ENCODE measurements at regions not wholly inside any gene's neighbourhood (a gene's known extent, or its start where the extent isn't known, plus 50 kb on each side); places are given as distances from the start of the nearest gene placed in this dataset.

DNA sequence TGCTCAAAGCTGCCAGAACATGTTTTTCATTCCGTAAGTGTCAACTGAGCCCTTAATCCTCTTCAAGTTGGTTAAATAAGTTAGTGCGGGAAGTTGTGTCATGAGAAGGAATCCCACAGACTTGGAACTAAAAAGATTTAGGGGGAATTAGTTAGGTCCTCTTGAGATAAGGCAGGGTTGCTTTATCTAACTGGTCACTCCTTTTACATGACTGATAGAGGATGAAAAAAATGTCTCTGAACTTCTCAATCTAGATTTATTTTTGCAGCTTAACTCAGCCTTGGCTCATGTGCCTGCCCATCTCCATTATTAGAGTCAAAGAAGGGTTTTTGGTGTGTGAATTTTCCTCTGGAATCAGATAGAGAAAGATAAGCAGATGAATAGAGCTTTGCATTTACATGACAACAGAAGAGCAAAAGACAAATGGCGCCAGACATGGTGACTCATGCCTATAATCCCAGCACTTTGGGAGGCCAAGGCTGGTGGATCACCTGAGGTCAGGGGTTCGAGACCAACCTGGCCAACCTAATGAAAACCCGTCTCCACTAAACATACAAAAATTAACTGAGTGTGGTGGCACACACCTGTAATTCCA, 882.9 kb downstream of the RPA4 start:
- no peak for DNase-seq

DNA sequence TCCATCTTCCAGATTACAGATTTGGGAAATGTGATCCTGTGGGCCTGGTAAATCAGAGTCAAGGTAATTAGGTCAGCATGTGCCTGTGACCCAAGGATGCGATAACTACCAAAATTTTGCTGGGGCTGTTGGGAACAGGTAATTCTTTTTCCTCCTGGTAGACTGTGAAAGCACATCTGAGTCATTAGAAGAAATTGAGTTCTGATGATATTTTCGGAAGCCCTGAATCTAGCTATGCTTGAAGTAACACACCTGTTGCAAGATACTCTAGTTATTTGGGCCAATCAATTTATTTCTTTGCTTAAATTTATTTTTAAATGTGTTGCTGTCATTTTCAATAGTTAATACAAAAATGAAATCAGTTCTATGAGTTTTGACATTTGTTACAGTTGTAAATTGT, 903.6 kb downstream of the RPA4 start:
- no peak for DNase-seq

DNA sequence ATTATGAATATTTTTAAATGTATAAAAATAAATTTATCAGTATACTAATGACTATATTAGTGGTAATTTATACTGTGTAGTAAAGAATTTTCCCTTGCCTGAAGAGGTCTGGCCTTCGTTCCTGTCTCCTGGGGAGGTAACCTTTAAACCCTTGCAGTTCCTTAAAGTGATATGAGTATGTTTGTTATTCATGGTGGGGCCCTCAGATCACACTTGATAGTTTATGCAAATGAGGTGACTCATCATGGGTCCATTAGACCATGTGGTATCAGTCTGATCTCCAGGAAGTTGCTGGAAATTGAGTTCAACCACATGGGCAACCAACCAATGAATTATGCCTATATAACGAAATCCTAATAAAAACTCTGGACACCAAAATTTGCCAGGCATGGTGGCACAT, 904.1 kb downstream of the RPA4 start:
- DNase-seq: no peak

DNA sequence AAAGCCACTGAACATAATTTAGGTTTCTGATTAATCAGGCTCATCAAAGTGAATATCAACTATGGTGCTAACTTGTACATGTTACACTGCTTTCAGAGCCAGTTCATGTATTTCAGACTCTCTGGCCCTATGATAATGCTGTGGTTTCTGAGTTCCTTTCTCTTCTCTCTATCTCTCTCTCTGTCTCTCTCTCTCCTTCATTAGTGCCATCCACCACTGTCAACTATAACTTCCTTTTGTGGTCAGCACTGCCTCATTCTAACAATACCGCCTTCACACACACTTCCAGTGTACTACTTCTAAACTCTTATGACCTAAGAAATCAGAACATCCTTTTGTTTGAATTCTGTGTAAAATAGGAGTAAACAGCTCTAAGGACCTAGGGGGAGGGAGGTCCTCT, 907.1 kb downstream of the RPA4 start:
- no peak for DNase-seq

DNA sequence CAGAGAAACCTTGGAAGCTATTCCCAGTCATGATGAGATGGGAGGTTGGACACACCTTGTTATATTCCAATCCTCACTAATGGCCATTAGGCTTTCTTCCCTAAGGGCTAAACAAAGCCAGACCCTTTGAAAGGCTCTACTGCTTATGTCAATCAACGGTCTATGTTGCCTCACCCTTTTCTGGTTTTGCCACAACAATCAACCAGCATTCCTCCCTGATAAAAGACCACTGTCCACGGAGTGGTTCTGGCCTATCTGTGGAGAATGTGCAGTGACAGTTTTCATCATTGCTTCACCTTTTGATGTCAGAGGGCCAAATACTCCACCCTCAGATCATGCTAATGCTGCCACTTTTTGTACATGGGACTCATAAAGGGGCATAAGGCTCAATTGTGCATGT, 913.4 kb downstream of the RPA4 start:
- DNase-seq: no peak

- DNase-seq: no peak
Measured at GRCh38 chrX:97806238-97806637, 922.5 kb downstream of the RPA4 start.

DNA sequence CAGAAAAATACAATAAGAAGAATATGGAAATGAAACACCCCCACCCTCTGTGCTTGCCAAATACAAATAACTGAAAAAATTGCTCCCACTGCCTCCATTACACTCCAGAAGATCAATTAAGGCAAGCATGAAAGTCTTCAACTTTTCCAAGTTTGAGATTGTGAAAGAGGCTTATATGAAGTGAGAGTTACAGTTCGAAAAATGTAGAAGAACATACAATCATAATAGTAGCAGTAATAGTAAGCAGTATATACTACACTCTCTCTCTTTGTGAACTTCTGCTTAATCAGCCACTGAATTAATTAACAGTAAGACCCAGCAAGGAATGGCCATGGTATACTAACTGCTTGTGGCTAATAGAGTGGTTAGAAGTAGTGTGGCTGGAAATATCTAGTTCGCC, 923.2 kb downstream of the RPA4 start:
- DNase-seq: no peak

- DNase-seq: no peak
Measured at GRCh38 chrX:97820170-97820569, 936.5 kb downstream of the RPA4 start.

DNA sequence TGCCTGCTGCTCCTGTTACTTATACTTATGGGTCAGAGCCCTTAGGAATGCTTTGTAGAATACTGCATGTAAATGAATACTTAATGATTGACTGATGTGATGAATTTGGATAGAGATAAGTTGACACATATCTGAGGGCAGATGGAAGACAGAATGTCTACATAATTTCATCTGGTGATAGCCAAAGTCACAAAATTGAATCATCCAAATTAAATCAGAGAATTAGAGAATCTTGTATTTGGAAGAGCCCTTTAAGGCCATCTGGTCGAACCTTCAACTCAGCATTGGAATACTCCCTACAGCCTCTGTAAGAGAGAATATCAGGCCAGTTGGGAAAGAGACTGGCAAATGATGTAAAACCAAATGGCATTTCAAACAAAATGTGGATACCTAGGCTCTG, 944.8 kb downstream of the RPA4 start:
- DNase-seq: no peak

- no peak for DNase-seq
Measured at GRCh38 chrX:97835969-97836368, 952.3 kb downstream of the RPA4 start.

- DNase-seq: no peak
Measured at GRCh38 chrX:97841544-97842179, 958.0 kb downstream of the RPA4 start.

GRCh38 chrX:97842468-97843199, 958.9 kb downstream of the RPA4 start:
- DNase-seq: no peak

- no peak for DNase-seq
Measured at GRCh38 chrX:97843200-97843811, 959.6 kb downstream of the RPA4 start.

DNA sequence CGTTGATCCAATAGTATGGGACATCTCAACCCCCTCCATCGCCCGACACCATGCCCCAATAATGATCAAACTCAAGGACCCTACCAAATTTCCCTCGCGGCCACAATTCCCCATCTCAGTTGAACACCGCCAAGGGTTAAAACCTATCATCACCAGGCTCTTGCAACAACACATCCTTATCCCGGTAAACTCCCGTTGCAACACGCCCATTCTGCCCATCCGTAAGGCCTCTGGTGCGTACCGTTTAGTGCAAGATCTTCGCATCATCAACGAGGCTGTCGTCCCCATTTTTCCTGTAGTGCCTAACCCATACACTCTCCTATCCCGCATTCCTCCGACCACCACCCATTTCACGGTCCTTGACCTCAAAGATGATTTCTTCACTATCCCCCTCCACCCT, 960.5 kb downstream of the RPA4 start:
- no peak for DNase-seq

GRCh38 chrX:97844943-97845342, 961.2 kb downstream of the RPA4 start:
- DNase-seq: no peak

GRCh38 chrX:97845451-97845850, 961.7 kb downstream of the RPA4 start:
- no peak for DNase-seq

- DNase-seq: no peak
Measured at GRCh38 chrX:97846228-97846627, 962.5 kb downstream of the RPA4 start.

DNA sequence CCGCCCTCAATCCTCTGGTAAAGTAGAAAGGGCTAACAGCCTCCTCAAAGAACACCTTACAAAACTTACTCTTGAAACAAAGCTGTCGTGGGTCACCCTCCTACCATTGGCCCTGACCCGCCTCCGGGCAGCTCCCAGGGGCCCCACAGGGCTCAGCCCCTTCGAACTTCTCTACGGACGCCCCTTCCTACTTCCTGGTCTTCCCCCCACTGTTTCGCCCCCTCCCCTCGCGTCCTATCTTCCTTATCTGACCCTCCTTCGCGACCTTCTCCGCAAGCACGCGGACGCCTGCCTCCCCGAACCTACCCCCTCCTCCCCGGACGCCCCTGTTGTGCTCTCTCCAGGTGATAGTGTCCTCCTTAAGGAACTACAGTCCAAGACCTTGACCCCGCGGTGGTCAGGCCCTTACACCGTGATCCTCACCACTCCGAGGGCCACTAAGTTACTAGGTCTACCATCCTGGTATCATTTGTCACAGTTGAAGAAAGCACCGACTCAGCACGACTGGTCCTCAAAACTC, 963.1 kb downstream of the RPA4 start:
- no peak for DNase-seq

- DNase-seq: no peak
Measured at GRCh38 chrX:97847885-97848679, 964.4 kb downstream of the RPA4 start.

DNA sequence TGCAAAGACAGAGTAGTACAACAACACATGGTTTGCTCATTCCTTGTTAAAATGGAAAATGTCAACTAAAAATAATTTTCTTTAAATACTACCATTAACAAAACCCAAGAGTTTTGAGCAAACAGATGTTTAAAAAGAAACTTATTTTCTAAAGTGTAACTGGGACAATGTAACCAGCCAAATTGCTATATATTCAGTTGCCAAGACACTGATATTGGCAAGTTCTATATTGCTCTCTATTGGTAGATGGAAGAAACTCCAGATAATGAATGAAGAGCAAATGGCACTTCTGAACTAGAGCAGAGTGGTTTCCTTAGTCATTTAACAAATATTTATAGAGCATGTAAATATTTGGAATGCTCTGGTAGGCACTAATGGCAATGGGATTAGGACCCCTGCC, 966.2 kb downstream of the RPA4 start:
- no peak for DNase-seq

DNA sequence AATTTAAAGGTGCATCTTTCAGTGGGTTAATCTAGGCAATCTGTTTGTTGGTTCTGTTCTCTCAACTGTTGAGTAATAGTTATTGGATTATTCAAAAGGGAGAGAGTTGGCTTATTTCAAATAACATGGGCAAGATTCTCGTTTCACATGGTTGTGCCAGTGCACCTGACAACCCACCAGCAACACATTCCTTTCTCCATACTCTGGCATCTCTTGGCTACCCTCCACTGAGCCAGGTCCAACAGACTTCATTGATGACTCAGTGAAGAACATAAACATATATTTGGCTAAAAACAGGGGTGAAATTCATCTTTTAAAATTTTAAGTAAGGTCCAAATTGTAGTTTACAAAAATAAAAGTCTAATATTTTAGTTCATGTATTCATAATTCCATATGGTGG, 967.2 kb downstream of the RPA4 start:
- no peak for DNase-seq

GRCh38 chrX:97854086-97854485, 970.4 kb downstream of the RPA4 start:
- DNase-seq: no peak

DNA sequence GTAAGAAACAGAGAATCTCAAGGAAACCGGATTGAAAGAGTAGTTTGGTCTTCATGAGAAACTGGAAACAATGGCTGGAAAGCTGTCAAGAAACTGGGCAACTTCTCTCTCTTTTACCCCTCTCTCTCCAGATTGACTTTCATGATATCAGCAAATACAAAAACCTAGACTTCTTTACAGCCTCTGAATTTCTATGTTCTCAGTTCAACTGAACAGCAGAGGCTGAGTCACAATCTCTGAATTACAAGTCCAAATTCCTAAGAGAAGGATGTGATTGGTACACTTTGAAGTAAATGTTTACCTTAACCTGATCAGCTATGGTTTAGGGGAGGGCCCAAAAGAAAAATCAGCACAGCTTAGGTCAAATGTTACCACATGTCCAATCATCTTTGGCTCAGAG, 974.9 kb downstream of the RPA4 start:
- no peak for DNase-seq

Measured in activated CD4-positive, alpha-beta T cell treated with anti-CD3 and anti-CD28 coated beads, Interleukin-2, amount 50 U/mL, for 48 hours (primary cell).